HCT116 (cell line): ENCODE measurements at regions not wholly inside any gene's neighbourhood (a gene's known extent, or its start where the extent isn't known, plus 50 kb on each side); places are given as distances from the start of the nearest gene placed in this dataset.

Source experiments
- CEBPB ChIP-seq: IDR thresholded peaks from 2 replicates; pipeline ENCODE4 v1.6.1; 2012; ENCODE audit warnings: low read depth
- CTCF ChIP-seq, 3 experiments: fragments of 200-600 bp in 1 of 3; sonication (generic) in 1 of 3; IDR thresholded peaks in 2 of 3; conservative IDR thresholded peaks in 1 of 3; 2 replicates each; pipeline ENCODE4 v1.5.1; 2012 to 2017; ENCODE audit warnings: low read depth in 2 of 3, low read length in 2 of 3, antibody characterized with exemption in 1 of 3, borderline replicate concordance in 1 of 3, control low read depth in 1 of 3, mild to moderate bottlenecking in 1 of 3, mixed read lengths in 1 of 3, mixed run types in 1 of 3, moderate library complexity in 1 of 3; ENCODE audit not compliant: insufficient read depth in 1 of 3
- EZH2 ChIP-seq: fragments of 200-600 bp; sonication (generic); IDR thresholded peaks from 2 replicates; pipeline ENCODE4 v1.6.1; 2017; ENCODE audit warnings: antibody characterized with exemption, mixed run types
- EZH2phosphoT487 ChIP-seq: fragments of 200-600 bp; IDR thresholded peaks from 2 replicates; pipeline ENCODE4 v1.6.1; 2018; ENCODE audit warnings: antibody characterized with exemption, borderline replicate concordance
- FOSL1 ChIP-seq: IDR thresholded peaks from 2 replicates; pipeline ENCODE4 v1.6.1; 2012; ENCODE audit warnings: low read depth
- JUND ChIP-seq: IDR thresholded peaks from 2 replicates; pipeline ENCODE4 v1.6.1; 2012
- MAX ChIP-seq: IDR thresholded peaks from 2 replicates; pipeline ENCODE4 v1.6.1; 2012
- POLR2A ChIP-seq: IDR thresholded peaks from 2 replicates; pipeline ENCODE4 v1.7.0; 2011; ENCODE audit warnings: borderline replicate concordance; ENCODE audit not compliant: insufficient read depth, insufficient read length; ENCODE audit errors: extremely low read depth
- RAD21 ChIP-seq: IDR thresholded peaks from 2 replicates; pipeline ENCODE4 v1.6.1; 2012; ENCODE audit warnings: low read depth, mild to moderate bottlenecking
- SP1 ChIP-seq: IDR thresholded peaks from 2 replicates; pipeline ENCODE4 v1.6.1; 2012; ENCODE audit warnings: low read depth
- TCF7L2 ChIP-seq: IDR thresholded peaks from 2 replicates; pipeline ENCODE4 v1.7.0; 2011; ENCODE audit warnings: borderline replicate concordance, inconsistent platforms; ENCODE audit not compliant: insufficient read depth, insufficient read length; ENCODE audit errors: extremely low read depth
- ZNF274 ChIP-seq: fragments of 200-500 bp; sonication (Bioruptor generic); IDR thresholded peaks from 2 replicates; pipeline ENCODE4 v1.6.1; 2014; ENCODE audit warnings: mild to moderate bottlenecking, low read depth, low read length, inconsistent platforms

GRCh38 chr11:42013656-42014201 lies 554.3 kb upstream of the LRRC4C start:
- TF ChIP-seq ZNF274 (no peak), POLR2A (no peak), CTCF (IDR thresholded peaks at IDR 0.05 in 2 of 3, conservative IDR thresholded peaks at IDR 0.05 in 1 of 3; ENCODE audit: borderline replicate concordance in 1 of 3, insufficient read depth in 1 of 3, low read depth in 2 of 3, low read length in 2 of 3) (no peak), EZH2 (no peak), MAX (no peak), EZH2phosphoT487 (no peak), FOSL1 (no peak), CEBPB (no peak), RAD21 (no peak), TCF7L2 (no peak), JUND (no peak), SP1 (no peak)
